GM12878 (cell line): ENCODE measurements at regions not wholly inside any gene's neighbourhood (a gene's known extent, or its start where the extent isn't known, plus 50 kb on each side); places are given as distances from the start of the nearest gene placed in this dataset.
A peak's percentile ranks its signal among the peaks of the same experiment; 100 is the strongest.

Source experiments
- ATAC-seq: fragments of 200-7000 bp; cut with Tn5 transposase; 3 replicates; pipeline ENCODE4 v1.9.1; 2020; ENCODE audit warnings: mild to moderate bottlenecking, moderate library complexity
- BruUV-seq: library from RNA; stranded (reverse); fragments of 400-500 nt; replicated peaks from 2 replicates; lab custom pipeline; 2021; lab: Mats Ljungman, UMichigan
- CTCF ChIA-PET: fragments of 300-600 bp; sonication (Branson Sonifier 250); formaldehyde crosslinking; extraction: SDS; loops from one replicate; lab custom pipeline; 2021; ENCODE audit warnings: inconsistent platforms; lab: Yijun Ruan, JAX
- POLR2A ChIA-PET: fragments of 350-600 bp; formaldehyde crosslinking; extraction: SDS; loops from one replicate; lab custom pipeline; 2021; ENCODE audit warnings: inconsistent platforms; lab: Charles Lee
- RAD21 ChIA-PET: fragments of 300-600 bp; sonication (Branson Sonifier 250); formaldehyde crosslinking; loops from one replicate; lab custom pipeline; 2023; ENCODE audit warnings: antibody characterized with exemption; ENCODE audit not compliant: unreplicated experiment; lab: Charles Lee
- SMC1A ChIA-PET: fragments of 300-600 bp; sonication (Branson Sonifier 250); formaldehyde crosslinking; loops from one replicate; lab custom pipeline; 2023; ENCODE audit not compliant: unreplicated experiment, uncharacterized antibody; lab: Charles Lee
- DNase-seq: peaks from one replicate; pipeline ENCODE4 v3.0.0-alpha.2; 2011; ENCODE audit warnings: low read depth, low spot score
- FAIRE-seq: peaks from 3 replicates; lab custom pipeline; 2011; peaks lifted over from hg19 to GRCh38; lab: Jason Lieb, UNC
- H2AFZ ChIP-seq: 2 replicates; pipeline ENCODE4 v1.6.0; 2011; ENCODE audit warnings: low read depth, low read length, control low read depth; ENCODE audit not compliant: control insufficient read depth
- H3K27ac ChIP-seq: 2 replicates; pipeline ENCODE4 v1.5.1; 2011; ENCODE audit warnings: control low read depth; ENCODE audit not compliant: control insufficient read depth, insufficient read depth
- H3K27me3 ChIP-seq, 2 experiments: replicated peaks in 1 of 2; 2 replicates each; pipeline versions ENCODE4 v1.6.0 to v1.6.1; 2011; ENCODE audit warnings: low read length in 1 of 2; ENCODE audit not compliant: control insufficient read depth in 2 of 2, insufficient read depth in 2 of 2
- H3K36me3 ChIP-seq, 2 experiments: 2 replicates each; pipeline ENCODE4 v1.5.1; 2011; ENCODE audit warnings: low read length in 1 of 2; ENCODE audit not compliant: control insufficient read depth in 2 of 2, insufficient read depth in 2 of 2
- H3K4me1 ChIP-seq: 2 replicates; pipeline ENCODE4 v1.6.1; 2011; ENCODE audit warnings: mild to moderate bottlenecking, low read length, moderate library complexity, mixed read lengths; ENCODE audit not compliant: control insufficient read depth, insufficient read depth
- H3K4me2 ChIP-seq: 2 replicates; pipeline ENCODE4 v1.6.0; 2011; ENCODE audit warnings: control low read depth; ENCODE audit not compliant: control insufficient read depth, insufficient read depth
- H3K4me3 ChIP-seq: fragments of 200-600 bp; sonication (generic); 2 replicates; pipeline ENCODE4 v1.5.1; 2016
- H3K79me2 ChIP-seq: 2 replicates; pipeline ENCODE4 v1.6.0; 2011; ENCODE audit warnings: low read length; ENCODE audit not compliant: control insufficient read depth, insufficient read depth
- H3K9ac ChIP-seq: 2 replicates; pipeline ENCODE4 v1.8.0; 2011; ENCODE audit warnings: low read length, control low read depth, mixed read lengths; ENCODE audit not compliant: control insufficient read depth, insufficient read depth
- H3K9me3 ChIP-seq: replicated peaks from 3 replicates; pipeline ENCODE4 v1.5.1; 2011; ENCODE audit warnings: mild to moderate bottlenecking, low read length; ENCODE audit not compliant: control insufficient read depth, insufficient read depth
- H4K20me1 ChIP-seq: 2 replicates; pipeline ENCODE4 v1.6.0; 2011; ENCODE audit not compliant: control insufficient read depth, insufficient read depth
- ATF2 ChIP-seq: IDR thresholded peaks from 2 replicates; pipeline ENCODE4 v1.6.1; 2012; ENCODE audit warnings: low read length, inconsistent platforms
- CBX5 ChIP-seq: sonication (generic); IDR thresholded peaks from 2 replicates; pipeline ENCODE4 v1.6.1; 2016; ENCODE audit warnings: low read depth, moderate library complexity, mild to moderate bottlenecking, inconsistent platforms
- CHD4 ChIP-seq: fragments of 200-600 bp; sonication (generic); IDR thresholded peaks from 2 replicates; pipeline ENCODE4 v1.6.1; 2016; ENCODE audit warnings: mild to moderate bottlenecking
- CREM ChIP-seq: IDR thresholded peaks from 2 replicates; pipeline ENCODE4 v1.6.1; 2014; ENCODE audit warnings: antibody characterized with exemption, low read depth
- ESRRA ChIP-seq: IDR thresholded peaks from 2 replicates; pipeline ENCODE4 v1.6.1; 2012; ENCODE audit warnings: mild to moderate bottlenecking, low read length, improper control_type of control experiment
- HDAC2 ChIP-seq: fragments of 200-600 bp; sonication (generic); IDR thresholded peaks from 2 replicates; pipeline ENCODE4 v1.6.1; 2017
- JUNB ChIP-seq: IDR thresholded peaks from 2 replicates; pipeline ENCODE4 v1.6.1; 2016; ENCODE audit warnings: antibody characterized with exemption, mild to moderate bottlenecking
- MEF2A ChIP-seq: IDR thresholded peaks from 2 replicates; pipeline ENCODE4 v1.6.1; 2011; ENCODE audit warnings: low read depth, mild to moderate bottlenecking, low read length, moderate library complexity; ENCODE audit not compliant: insufficient read depth
- MEF2B ChIP-seq: fragments of 450-650 bp; IDR thresholded peaks from 2 replicates; pipeline ENCODE4 v1.6.1; 2018; ENCODE audit warnings: mild to moderate bottlenecking, moderate library complexity; ENCODE audit not compliant: partially characterized antibody, poor library complexity, severe bottlenecking
- MYC ChIP-seq: IDR thresholded peaks from 2 replicates; pipeline ENCODE4 v1.6.1; 2011; ENCODE audit warnings: mild to moderate bottlenecking, low read length, moderate library complexity, inconsistent platforms; ENCODE audit not compliant: insufficient read depth, insufficient replicate concordance, insufficient read length, severe bottlenecking
- NFIC ChIP-seq: IDR thresholded peaks from 2 replicates; pipeline ENCODE4 v1.6.1; 2012; ENCODE audit warnings: low read depth, mild to moderate bottlenecking, inconsistent platforms, low read length, moderate library complexity
- NFXL1 ChIP-seq: fragments of 450-650 bp; IDR thresholded peaks from 2 replicates; pipeline ENCODE4 v1.6.1; 2017; ENCODE audit warnings: antibody characterized with exemption, mild to moderate bottlenecking, borderline replicate concordance
- RUNX3 ChIP-seq: IDR thresholded peaks from 2 replicates; pipeline ENCODE4 v1.6.1; 2012; ENCODE audit warnings: low read length, inconsistent platforms
- SREBF1 ChIP-seq: IDR thresholded peaks from 2 replicates; pipeline ENCODE4 v1.6.1; 2012; ENCODE audit warnings: mild to moderate bottlenecking, low read length
- TBL1XR1 ChIP-seq: IDR thresholded peaks from 2 replicates; pipeline ENCODE4 v1.6.1; 2012; ENCODE audit warnings: low read depth, low read length, improper control_type of control experiment
- ZNF217 ChIP-seq: fragments of 450-650 bp; IDR thresholded peaks from 2 replicates; pipeline ENCODE4 v1.6.1; 2017; ENCODE audit warnings: antibody characterized with exemption, mild to moderate bottlenecking
- ZNF687 ChIP-seq: fragments of 450-650 bp; IDR thresholded peaks from 2 replicates; pipeline ENCODE4 v1.6.1; 2017; ENCODE audit warnings: mild to moderate bottlenecking, moderate library complexity
- ZSCAN29 ChIP-seq: fragments of 450-650 bp; IDR thresholded peaks from 2 replicates; pipeline ENCODE4 v1.6.1; 2017; ENCODE audit warnings: mild to moderate bottlenecking, moderate library complexity
- WGBS: methylation state at CpG from one replicate; pipeline ENCODE4 v1.1.6; 2016; ENCODE audit warnings: low lambda C conversion rate; ENCODE audit not compliant: insufficient replicate concordance, insufficient coverage; ENCODE audit errors: missing lambda C conversion rate; 5-methylcytosine and 5-hydroxymethylcytosine counted together
- in situ Hi-C: fragments of 300-500 bp; cut with MboI; formaldehyde crosslinking; loops from 9 replicates; pipeline ENCODE4 v1.14.3; 2018; ENCODE audit warnings: mixed read lengths
- intact Hi-C: fragments of 100-400 bp; cut with micrococcal nuclease; formaldehyde crosslinking; loops from one replicate; pipeline ENCODE4 v1.14.2; 2022; ENCODE audit not compliant: unreplicated experiment
- TF ChIP-seq, protein P1 (sequence below): IDR thresholded peaks from 2 replicates; pipeline ENCODE4 v1.6.1; 2011; ENCODE audit warnings: low read depth, low read length, improper control_type of control experiment, borderline replicate concordance

DNA sequence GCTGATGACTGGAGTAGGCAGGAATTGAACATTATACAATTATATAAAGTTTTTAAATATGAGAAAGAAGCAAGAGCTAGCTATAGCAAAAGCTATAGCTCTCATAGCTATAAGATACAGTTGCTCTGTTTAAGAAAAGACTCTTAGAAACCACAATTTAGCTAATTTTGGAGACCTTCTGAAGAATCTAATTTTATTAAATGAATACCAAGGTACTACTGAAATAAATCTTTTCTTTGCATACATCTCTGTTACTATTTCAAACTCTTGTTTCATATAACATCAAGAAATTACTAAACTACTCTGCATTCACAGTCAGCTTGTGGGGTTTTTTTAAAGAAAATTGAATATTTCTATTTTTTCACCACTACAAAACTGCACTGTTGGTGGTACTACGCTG lies 568.7 kb upstream of the MARCKS start:
- no peak overlapping the region for H3K4me2 ChIP-seq
- peak; percentile 18; the same call in 2 of the 3 replicates for ATAC-seq
- ChIA-PET CTCF (interaction anchor here (0.8 to 2.8 kb wide), 8 partner anchors 10 to 621 kb away, joined by 3 to 17 read pairs (median 3); no protein-coding TSS in a partner anchor), RAD21 (interaction anchor here (0.5 to 3.1 kb wide), 9 partner anchors 10 to 736 kb away, joined by 3 to 14 read pairs (median 4); no protein-coding TSS in a partner anchor), SMC1A (interaction anchor here (0.8 to 2.0 kb wide), 8 partner anchors 12 to 591 kb away, joined by 3 to 6 read pairs (median 3); no protein-coding TSS in a partner anchor), POLR2A (interaction anchor here (1.0 kb wide), 2 partner anchors 338 to 346 kb away, joined by 3 read pairs; no protein-coding TSS in a partner anchor)
- peaks cover 12% of the 10 kb centered on the region for H3K9me3 ChIP-seq
- no peaks in the 10 kb centered on the region for H3K36me3 ChIP-seq
- no peaks in the 10 kb centered on the region; the same call in 1 of the 2 replicates for H3K4me1 ChIP-seq
- no peak overlapping the region for H3K4me3 ChIP-seq
- no peaks in the 10 kb centered on the region for H3K27me3 ChIP-seq
- no peaks in the 10 kb centered on the region for H3K79me2 ChIP-seq
- H4K20me1 ChIP-seq: no peaks in the 10 kb centered on the region
- no peak overlapping the region for H3K27ac ChIP-seq
- no TSS peak for BruUV-seq
- no peak for DNase-seq
- WGBS: 0% methylated on average over 1 of the region's 1 CpG
- intact Hi-C loops (loop anchor here (5.0 kb wide), 1 partner anchor 589 kb away; no protein-coding TSS in a partner anchor), in situ Hi-C loops (no loop called here)
- H3K9ac ChIP-seq: no peak overlapping the region
- no peak for FAIRE-seq
- no peak overlapping the region for H2AFZ ChIP-seq
- TF ChIP-seq ESRRA (no peak), MEF2A (peak; percentile 83), CHD4 (no peak), SREBF1 (no peak), ZSCAN29 (no peak), JUNB (peak; percentile 48), CREM (no peak), NFXL1 (no peak), ZNF217 (0 out of 2 replicates have a peak, but pooled peaks have one; percentile 20), RUNX3 (peak; percentile 70; the same call in 1 of the 2 replicates), ZNF687 (no peak), MYC (no peak), MEF2B (peak; percentile 28), ATF2 (0 out of 2 replicates have a peak, but pooled peaks have one; percentile 30), TBL1XR1 (no peak), NFIC (peak; percentile 78), HDAC2 (no peak), CBX5 (no peak)
- TF ChIP-seq, protein P1, sequence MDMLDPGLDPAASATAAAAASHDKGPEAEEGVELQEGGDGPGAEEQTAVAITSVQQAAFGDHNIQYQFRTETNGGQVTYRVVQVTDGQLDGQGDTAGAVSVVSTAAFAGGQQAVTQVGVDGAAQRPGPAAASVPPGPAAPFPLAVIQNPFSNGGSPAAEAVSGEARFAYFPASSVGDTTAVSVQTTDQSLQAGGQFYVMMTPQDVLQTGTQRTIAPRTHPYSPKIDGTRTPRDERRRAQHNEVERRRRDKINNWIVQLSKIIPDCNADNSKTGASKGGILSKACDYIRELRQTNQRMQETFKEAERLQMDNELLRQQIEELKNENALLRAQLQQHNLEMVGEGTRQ: no peak
